Caco-2 (cell line): ENCODE measurements at regions not wholly inside any gene's neighbourhood (a gene's known extent, or its start where the extent isn't known, plus 50 kb on each side); places are given as distances from the start of the nearest gene placed in this dataset.

Experiments
- BruUV-seq: library from RNA; stranded (reverse); fragments of 400-500 nt; replicated peaks from 2 replicates; lab custom pipeline; 2021; lab: Mats Ljungman, UMichigan
- CTCF ChIA-PET: fragments of 300-600 bp; sonication (Branson Sonifier 250); formaldehyde crosslinking; loops from one replicate; lab custom pipeline; 2022; ENCODE audit warnings: antibody characterized with exemption; lab: Charles Lee
- POLR2A ChIA-PET: fragments of 300-600 bp; sonication (Branson Sonifier 250); formaldehyde crosslinking; loops from one replicate; lab custom pipeline; 2022; ENCODE audit warnings: antibody characterized with exemption; lab: Charles Lee
- DNase-seq, 2 experiments: peaks; one replicate each; pipeline versions ENCODE4 v3.0.0 to v3.0.0-alpha.2; 2020 to 2022
- H3K27me3 ChIP-seq: replicated peaks from 2 replicates; pipeline ENCODE4 v1.6.0; 2011; ENCODE audit warnings: low read length; ENCODE audit not compliant: control insufficient read depth, insufficient read depth
- H3K36me3 ChIP-seq: 2 replicates; pipeline ENCODE4 v1.5.1; 2011; ENCODE audit warnings: low read length; ENCODE audit not compliant: control insufficient read depth, insufficient read depth
- H3K4me1 ChIP-seq: fragments of 250-450 bp; sonication (Bioruptor Pico); 2 replicates; pipeline ENCODE4 v1.5.1; 2020; ENCODE audit warnings: mild to moderate bottlenecking
- H3K4me3 ChIP-seq: 2 replicates; pipeline ENCODE4 v1.5.1; 2011; ENCODE audit warnings: low read depth, mild to moderate bottlenecking, control low read depth, low read length
- H3K9me3 ChIP-seq: fragments of 250-450 bp; sonication (Bioruptor Pico); 2 replicates; pipeline ENCODE4 v1.5.1; 2020; ENCODE audit warnings: mild to moderate bottlenecking, moderate library complexity
- H3K27ac Mint-ChIP-seq: one replicate; pipeline ENCODE4 v1.8.0; 2022; ENCODE audit warnings: mixed read lengths; ENCODE audit not compliant: unreplicated experiment
- H3K27me3 Mint-ChIP-seq: one replicate; pipeline ENCODE4 v1.8.0; 2022; ENCODE audit warnings: mixed read lengths; ENCODE audit not compliant: insufficient read depth, unreplicated experiment
- H3K36me3 Mint-ChIP-seq: one replicate; pipeline ENCODE4 v1.8.0; 2022; ENCODE audit warnings: mild to moderate bottlenecking, mixed read lengths; ENCODE audit not compliant: insufficient read depth, unreplicated experiment
- H3K4me1 Mint-ChIP-seq: one replicate; pipeline ENCODE4 v1.8.0; 2022; ENCODE audit warnings: low read depth, mixed read lengths; ENCODE audit not compliant: unreplicated experiment
- H3K4me3 Mint-ChIP-seq: one replicate; pipeline ENCODE4 v1.8.0; 2022; ENCODE audit warnings: mild to moderate bottlenecking, moderate library complexity, mixed read lengths; ENCODE audit not compliant: unreplicated experiment
- H3K9me3 Mint-ChIP-seq: one replicate; pipeline ENCODE4 v1.8.0; 2022; ENCODE audit warnings: mixed read lengths; ENCODE audit not compliant: unreplicated experiment
- intact Hi-C: fragments of 100-400 bp; cut with micrococcal nuclease; formaldehyde crosslinking; loops from one replicate; pipeline ENCODE4 v1.10.0; 2022; ENCODE audit not compliant: unreplicated experiment
- TF ChIP-seq, protein P1 (sequence below), 2 experiments: fragments of 200-600 bp in 1 of 2; IDR thresholded peaks; 1 replicate in 1 of 2; 2 replicates in 1 of 2; pipeline versions ENCODE4 v1.5.1 to v1.8.0; 2011 to 2022; ENCODE audit warnings: antibody characterized with exemption in 1 of 2, control low read depth in 1 of 2, inconsistent platforms in 1 of 2, low read depth in 1 of 2, low read length in 1 of 2, mild to moderate bottlenecking in 1 of 2, moderate library complexity in 1 of 2; ENCODE audit not compliant: insufficient read depth in 1 of 2, severe bottlenecking in 1 of 2, unreplicated experiment in 1 of 2

DNA sequence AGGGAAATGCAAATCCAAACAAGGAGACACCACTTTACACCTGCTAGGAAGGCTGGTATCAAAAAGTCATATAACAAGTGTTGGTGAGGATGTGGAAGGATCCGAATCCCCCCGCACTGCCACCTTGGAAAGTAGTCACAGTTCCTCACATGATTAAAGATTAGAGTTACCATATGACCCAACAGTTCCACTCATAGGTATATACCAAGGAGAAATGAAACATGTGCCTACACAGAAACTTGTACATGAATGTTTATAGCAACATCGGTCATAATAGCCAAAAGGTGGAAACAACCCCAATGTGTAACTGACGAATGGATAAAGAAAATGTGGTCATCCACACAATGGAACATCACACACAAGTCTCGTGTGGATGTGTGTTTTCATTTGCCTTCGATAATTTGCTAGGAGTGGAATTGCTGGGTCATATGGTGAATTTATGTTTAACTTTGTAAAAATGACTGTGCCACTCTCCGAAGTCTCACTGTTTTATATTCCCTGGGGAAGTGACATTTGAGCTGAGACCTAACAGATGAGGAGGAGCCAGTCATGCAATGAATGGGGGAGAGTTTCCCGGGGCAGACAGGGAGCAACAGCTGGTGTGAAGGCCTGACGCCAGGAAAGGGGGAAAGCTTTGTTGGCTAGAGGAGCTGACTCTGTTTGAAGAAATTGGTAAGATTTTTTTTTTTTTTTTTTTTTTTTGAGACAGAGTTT lies 125.9 kb upstream of the MLN start:
- Mint-ChIP-seq H3K4me1 (no peaks in the 10 kb centered on the region), H3K27ac (no peak overlapping the region), H3K4me3 (no peak overlapping the region), H3K36me3 (no peaks in the 10 kb centered on the region), H3K27me3 (peaks cover 10% of the 10 kb centered on the region), H3K9me3 (no peaks in the 10 kb centered on the region)
- TF ChIP-seq, protein P1, sequence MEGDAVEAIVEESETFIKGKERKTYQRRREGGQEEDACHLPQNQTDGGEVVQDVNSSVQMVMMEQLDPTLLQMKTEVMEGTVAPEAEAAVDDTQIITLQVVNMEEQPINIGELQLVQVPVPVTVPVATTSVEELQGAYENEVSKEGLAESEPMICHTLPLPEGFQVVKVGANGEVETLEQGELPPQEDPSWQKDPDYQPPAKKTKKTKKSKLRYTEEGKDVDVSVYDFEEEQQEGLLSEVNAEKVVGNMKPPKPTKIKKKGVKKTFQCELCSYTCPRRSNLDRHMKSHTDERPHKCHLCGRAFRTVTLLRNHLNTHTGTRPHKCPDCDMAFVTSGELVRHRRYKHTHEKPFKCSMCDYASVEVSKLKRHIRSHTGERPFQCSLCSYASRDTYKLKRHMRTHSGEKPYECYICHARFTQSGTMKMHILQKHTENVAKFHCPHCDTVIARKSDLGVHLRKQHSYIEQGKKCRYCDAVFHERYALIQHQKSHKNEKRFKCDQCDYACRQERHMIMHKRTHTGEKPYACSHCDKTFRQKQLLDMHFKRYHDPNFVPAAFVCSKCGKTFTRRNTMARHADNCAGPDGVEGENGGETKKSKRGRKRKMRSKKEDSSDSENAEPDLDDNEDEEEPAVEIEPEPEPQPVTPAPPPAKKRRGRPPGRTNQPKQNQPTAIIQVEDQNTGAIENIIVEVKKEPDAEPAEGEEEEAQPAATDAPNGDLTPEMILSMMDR (IDR thresholded peaks at IDR 0.05; ENCODE audit: insufficient read depth in 1 of 2, low read depth in 1 of 2, low read length in 1 of 2, severe bottlenecking in 1 of 2, unreplicated experiment in 1 of 2), result no peak
- Histone ChIP-seq H3K27me3 (no peaks in the 10 kb centered on the region), H3K9me3 (no peaks in the 10 kb centered on the region), H3K4me3 (no peak overlapping the region), H3K4me1 (no peaks in the 10 kb centered on the region), H3K36me3 (no peaks in the 10 kb centered on the region)
- ChIA-PET POLR2A (no interaction called here), CTCF (no interaction called here)
- BruUV-seq, result no TSS peak
- intact Hi-C loops, result no loop called here
- DNase-seq, result no peak

DNA sequence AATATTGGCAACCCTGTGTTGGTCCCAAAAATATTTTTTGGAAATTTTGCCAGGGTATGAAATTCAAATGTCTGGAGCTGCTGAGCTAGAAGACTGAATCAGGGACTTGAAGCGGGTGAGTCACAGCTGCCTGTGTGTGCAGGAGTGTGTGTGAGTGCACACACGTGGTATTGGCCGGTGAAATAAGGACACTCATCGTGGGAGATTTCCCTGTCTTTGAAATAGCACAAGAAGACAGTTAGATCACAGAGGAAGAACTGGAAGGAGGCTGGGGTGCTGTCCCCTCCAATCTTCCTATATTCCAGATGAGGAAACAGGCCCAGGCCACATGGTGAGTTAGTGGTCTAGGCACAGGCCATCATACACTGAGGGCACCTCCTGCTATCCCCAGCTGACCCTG lies 123.8 kb upstream of the MLN start:
- ChIA-PET CTCF (no interaction called here), POLR2A (no interaction called here)
- no peaks in the 10 kb centered on the region for H3K4me1 ChIP-seq
- H3K4me1 Mint-ChIP-seq, result no peaks in the 10 kb centered on the region
- BruUV-seq, result no TSS peak
- TF ChIP-seq, protein P1 (IDR thresholded peaks at IDR 0.05; ENCODE audit: insufficient read depth in 1 of 2, low read depth in 1 of 2, low read length in 1 of 2, severe bottlenecking in 1 of 2, unreplicated experiment in 1 of 2), result no peak
- peaks cover 10% of the 10 kb centered on the region for H3K27me3 Mint-ChIP-seq
- intact Hi-C loops, result no loop called here
- no peaks in the 10 kb centered on the region for H3K36me3 ChIP-seq
- no peaks in the 10 kb centered on the region for H3K36me3 Mint-ChIP-seq
- no peaks in the 10 kb centered on the region for H3K9me3 ChIP-seq
- H3K9me3 Mint-ChIP-seq, result no peaks in the 10 kb centered on the region
- no peak for DNase-seq
- H3K27me3 ChIP-seq, result no peaks in the 10 kb centered on the region
- no peak overlapping the region for H3K4me3 Mint-ChIP-seq
- no peak overlapping the region for H3K27ac Mint-ChIP-seq
- H3K4me3 ChIP-seq, result no peak overlapping the region

DNA sequence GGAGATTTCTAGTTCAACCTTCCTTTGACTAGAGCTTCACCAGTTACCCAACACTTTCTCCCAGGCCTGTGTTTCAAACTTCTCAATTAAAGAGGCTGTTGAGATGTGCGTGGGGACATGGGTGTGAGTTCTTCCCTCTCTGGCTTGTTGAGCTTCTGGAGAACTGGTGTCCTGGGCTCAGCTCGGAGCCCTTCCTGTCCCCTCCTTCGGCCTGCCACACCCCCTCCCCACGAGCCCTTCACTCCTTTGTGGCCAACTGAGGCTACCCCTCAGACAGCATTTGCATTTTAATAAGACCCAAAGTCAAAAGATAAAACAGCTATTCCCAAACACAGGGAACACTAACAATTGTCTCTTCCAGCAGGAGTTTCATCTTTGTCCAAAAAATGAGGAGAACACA lies 123.3 kb upstream of the MLN start:
- ChIA-PET CTCF (no interaction called here), POLR2A (no interaction called here)
- no peaks in the 10 kb centered on the region for H3K36me3 Mint-ChIP-seq
- H3K9me3 Mint-ChIP-seq, result no peaks in the 10 kb centered on the region
- Histone ChIP-seq H3K4me3 (no peak overlapping the region), H3K4me1 (no peaks in the 10 kb centered on the region), H3K27me3 (no peaks in the 10 kb centered on the region), H3K9me3 (no peaks in the 10 kb centered on the region), H3K36me3 (no peaks in the 10 kb centered on the region)
- peaks cover 10% of the 10 kb centered on the region for H3K27me3 Mint-ChIP-seq
- DNase-seq, result no peak
- TF ChIP-seq, protein P1 (IDR thresholded peaks at IDR 0.05; ENCODE audit: insufficient read depth in 1 of 2, low read depth in 1 of 2, low read length in 1 of 2, severe bottlenecking in 1 of 2, unreplicated experiment in 1 of 2), result no peak
- BruUV-seq, result no TSS peak
- H3K4me1 Mint-ChIP-seq, result no peaks in the 10 kb centered on the region
- H3K4me3 Mint-ChIP-seq, result no peak overlapping the region
- H3K27ac Mint-ChIP-seq, result no peak overlapping the region
- intact Hi-C loops, result no loop called here
